HCEC 1CT (cell line): ENCODE measurements at regions not wholly inside any gene's neighbourhood (a gene's known extent, or its start where the extent isn't known, plus 50 kb on each side); places are given as distances from the start of the nearest gene placed in this dataset.
"Not testable (repeated sequence)": the region's sequence is repeated elsewhere in the genome, so short reads cannot be mapped to it uniquely, and the experiment has no call there.

Experiments
- DNase-seq: peaks from one replicate; pipeline ENCODE4 v3.0.0-alpha.2; 2017

DNA sequence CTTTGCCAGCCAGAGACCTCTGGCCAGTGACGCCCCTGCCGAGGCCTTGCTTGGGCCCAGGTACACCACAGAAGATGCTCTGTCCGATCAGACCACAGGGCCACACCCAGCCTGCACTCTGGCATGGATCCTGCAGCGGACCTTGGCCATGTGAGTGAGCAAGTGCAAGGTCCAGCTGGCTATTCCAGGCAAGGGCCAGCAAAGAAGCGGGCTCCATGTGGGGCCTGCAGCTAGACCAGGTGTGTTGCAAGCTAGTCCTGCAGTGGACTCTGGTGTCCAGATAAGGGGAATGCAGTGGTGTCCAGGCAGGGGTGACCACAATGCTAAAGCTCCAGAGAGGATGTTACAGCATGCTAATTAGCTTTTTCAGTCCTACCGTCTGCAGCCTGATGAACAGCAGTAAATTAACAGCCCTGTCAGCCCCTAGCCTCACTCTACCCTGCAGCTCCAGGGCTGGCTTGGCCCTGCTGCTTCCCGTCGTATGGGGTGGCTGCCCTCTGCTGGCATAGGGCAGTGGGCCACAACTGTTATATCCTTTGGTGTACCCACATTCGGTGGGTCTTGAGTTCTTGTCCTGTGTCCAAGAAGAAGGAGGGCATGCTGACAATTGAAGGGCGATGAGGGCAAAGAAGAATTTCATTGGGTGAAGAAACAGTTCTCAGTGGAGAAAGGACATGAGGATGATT lies 284.5 kb upstream of the POU5F2 start:
- DNase-seq, result no peak

DNA sequence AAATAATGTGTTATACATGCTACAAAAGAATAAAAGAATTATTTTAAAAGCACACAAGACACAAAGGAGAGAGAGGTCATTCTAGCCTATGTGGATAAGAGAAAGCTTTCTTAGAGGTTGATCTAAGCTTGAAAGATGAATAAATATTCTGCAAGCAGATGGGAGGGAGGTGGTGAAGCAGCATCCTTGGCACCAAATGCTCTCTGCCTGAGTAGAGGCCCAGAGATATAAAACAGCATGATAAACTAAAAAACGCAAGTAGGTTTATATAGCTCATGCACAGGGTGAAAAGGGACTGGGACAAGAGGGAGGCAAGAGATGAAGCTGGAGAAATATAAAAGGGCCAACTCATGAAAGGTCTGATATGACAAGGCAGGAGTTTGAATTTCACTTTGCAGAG lies 283.2 kb upstream of the POU5F2 start:
- no peak for DNase-seq

DNA sequence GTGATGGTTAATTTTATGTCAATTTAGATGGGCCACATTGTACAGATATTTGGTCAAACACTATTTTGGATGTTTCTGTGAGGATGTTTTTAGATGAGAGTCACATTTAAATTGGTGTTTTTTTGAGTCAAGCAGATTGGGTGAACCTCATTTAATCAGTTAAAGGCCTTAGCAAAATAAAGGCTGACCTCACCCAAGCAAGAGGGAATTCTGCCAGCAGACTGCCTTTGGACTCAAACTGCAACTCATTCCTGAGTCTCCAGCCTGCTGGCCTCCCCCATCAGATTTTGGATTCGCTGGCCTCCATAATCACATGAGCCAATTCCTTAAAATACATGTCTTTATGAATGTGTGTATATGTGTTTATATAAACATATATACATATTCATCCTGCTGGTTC lies 282.7 kb upstream of the POU5F2 start:
- DNase-seq, result no peak

DNA sequence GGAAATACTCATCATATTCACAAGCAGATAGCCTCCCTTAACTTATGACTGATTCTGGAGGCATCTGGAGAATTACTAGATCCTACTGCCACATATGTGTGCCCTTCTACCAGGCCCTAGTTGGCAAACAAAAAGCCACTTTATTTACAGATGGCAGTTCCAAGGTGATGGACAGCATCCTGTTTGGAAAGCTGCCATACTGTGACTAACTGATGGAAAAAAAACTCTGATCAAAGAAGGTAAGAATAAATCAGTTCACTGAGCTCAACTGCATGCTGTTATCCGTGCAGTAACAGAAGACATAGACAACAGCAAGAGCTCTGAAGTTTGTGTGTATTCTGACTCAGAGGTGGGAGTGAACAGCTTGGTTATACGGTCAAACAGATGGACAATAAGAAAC lies 279.8 kb upstream of the POU5F2 start:
- DNase-seq, result peak; percentile 67

DNA sequence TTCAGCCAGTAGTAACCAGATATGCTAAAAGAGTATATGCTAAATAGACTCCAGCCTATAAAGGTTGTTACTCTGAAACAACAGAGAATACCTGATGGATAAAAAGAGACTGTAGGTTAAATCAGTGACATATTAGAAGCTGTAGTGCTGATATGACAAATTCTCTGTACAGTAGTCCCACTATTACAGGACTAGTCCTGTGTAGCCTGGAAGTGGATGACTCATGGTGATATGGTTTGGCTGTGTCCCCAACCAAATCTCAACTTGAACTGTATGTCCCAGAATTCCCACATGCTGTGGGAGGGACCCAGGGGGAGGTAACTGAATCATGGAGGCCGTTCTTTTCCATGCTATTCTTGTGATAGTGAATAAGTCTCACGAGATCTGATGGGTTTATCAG lies 276.2 kb upstream of the POU5F2 start:
- DNase-seq, result peak; percentile 31

DNA sequence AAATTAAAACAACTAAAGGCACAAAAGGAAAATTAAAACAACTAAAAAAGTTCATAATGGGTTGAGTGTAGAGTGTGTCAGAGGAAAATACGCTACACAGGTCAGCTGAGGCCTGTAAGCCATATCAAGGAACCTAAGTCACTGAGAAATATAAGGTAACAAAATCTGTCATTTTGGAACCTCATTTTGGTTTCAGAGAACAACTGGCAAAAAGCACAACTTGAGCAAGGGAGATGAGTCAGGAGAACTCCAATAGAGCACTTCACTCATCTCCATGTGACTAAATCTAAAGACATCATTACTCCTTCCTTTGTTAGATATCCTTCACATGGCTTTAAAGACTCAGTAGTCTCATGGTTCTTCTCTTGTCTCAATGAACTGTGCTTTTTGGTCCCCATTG lies 269.4 kb upstream of the POU5F2 start:
- peak; percentile 30 for DNase-seq

DNA sequence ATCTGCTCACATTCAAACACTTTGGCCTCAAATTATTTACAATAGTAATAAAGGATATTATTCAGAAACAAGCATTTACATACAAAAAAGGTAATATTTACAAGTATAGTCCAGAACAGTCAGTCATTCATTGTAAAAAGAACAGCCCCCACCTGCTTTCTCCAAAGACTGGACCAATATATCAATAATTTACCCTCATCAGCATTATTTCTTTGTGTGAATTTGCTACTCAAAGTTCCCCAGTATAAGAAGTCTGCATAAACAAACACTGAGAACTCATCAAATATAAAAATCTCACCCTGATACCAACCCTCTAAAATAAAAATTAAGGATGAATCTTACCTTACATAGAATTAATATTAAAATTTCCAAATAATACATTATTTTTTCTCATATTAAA lies 267.8 kb upstream of the POU5F2 start:
- no peak for DNase-seq

DNA sequence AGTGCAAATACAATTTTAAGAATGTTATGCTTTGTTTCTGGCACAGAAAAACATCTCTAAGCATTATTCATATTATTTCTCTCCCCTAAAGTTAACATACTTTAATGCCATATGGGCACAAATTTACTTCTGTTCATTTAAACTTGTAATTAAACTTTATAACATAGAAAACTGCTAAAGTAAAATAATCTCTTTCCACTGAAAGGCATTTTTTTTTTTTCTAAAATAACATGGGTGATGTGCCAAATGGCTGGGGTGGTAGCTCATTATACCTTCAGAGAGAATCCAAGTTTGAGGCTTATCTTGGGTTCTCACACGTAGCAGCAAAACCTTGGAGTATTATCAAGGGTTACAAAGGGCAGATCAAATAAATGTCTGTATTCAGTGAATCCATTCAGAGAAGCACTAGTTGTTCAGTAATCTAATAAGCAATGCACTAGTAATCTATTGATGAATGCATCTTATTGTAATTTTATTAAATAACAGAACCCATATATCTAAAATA lies 257.6 kb upstream of the POU5F2 start:
- no peak for DNase-seq

DNA sequence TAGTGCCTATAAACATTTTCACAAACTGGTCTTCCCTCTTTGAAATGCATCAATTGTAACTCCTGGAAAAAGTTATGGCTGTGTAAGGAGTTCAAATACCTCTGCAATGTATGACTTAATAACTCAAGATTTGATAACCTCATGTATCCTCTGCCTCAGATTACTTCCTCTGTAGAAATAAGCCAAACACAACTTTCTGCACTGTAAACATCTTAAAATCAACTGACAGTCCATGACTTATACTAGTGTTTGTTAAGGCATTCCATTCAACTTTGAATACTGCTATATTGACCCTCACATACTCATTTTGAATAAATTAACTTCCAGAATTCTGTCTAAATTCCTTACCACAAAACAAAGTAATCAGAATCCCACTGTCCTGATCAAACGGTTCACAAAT lies 256.2 kb upstream of the POU5F2 start:
- DNase-seq, result no peak

DNA sequence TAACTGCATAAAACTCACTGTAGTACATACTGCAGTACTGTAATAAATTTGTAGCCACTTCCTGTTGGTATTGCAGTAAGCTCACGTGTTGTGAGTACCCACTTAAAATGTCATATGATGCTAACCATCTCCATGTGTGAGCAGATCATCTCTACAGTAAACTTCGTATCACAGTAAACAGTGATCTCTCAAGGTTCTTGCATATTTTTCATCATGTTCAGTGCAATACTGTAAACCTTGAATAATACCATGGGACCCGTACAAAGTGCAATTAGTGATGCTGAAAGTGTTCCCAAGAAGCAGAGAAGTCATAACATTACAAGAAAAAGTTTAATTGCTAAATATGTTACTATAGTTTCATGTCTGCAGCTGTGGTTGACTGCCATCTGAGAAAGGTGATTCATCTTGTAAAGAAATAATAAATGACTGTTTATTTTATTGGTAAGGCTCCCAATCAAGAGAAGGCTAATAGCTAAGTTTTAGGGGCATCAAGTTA lies 253.8 kb upstream of the POU5F2 start:
- DNase-seq, result peak; percentile 50

DNA sequence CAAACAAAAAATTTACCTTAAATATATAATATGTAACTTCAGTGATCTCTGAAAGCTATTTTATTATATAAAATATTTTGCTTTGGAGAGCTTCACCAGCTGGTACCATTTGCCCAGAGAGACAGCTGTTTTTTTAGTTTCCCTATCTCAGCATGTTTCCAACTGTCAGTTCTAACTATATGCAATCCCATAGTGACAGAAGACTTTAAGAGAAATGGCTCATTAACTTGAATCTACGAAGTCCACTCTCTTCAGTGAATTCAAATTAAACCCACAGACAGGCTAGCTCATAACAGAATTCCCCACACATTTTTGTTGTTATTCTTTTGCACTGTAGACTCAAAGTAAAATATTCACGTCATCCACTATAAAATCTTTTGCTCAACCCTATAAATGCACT lies 251.8 kb upstream of the POU5F2 start:
- no peak for DNase-seq

DNA sequence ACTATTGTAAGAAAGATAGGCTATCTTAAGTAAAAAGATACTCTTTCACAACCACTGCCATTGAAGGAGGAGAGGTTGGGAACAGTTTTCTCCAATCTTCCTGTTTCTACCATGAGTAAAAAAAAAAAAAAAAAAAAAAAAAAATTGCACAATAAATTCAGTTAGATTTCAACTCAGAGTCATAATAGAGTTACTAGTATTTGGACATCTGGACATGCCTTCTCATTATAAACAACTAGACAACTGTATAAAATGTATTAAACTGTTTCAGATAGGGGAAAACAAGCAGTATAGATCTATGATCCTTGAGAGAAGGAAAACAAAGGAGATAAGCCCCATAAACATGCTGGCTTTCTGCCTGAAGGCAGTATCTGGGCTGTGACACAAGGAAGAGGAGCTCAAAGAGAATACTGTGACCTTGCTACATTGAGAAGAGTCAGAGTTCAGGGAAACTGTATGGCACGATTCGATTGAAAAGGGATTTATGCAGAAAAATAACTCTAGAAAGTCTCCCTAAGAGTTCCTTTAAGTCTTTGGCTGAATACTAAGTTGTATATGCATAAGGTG lies 249.2 kb upstream of the POU5F2 start:
- peak; percentile 20 for DNase-seq

DNA sequence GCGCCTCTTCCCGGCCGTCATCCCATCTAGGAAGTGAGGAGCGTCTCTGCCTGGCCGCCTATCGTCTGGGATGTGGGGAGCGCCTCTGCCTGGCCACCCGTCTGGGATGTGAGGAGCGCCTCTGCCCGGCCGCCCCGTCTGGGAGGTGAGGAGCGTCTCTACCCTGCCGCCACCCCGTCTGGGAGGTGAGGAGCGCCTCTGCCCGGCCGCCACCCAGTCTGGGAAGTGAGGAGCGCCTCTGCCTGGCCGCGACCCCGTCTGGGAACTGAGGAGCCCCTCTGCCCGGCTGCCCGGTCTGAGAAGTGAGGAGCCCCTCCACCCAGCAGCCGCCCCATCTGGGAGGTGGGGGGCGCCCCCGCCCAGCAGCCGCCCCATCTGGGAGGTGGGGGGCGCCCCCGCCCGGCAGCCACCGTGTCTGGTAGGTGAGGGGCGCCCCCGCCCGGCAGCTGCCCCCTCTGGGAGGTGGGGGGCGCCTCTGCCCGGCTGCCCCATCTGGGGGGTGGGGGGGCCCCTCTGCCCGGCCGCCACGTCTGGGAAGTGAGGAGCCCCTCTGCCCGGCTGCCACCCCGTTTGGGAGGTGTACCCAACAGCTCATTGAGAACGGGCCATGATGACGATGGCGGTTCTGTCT lies 244.7 kb upstream of the POU5F2 start:
- DNase-seq, result not testable (repeated sequence)

DNA sequence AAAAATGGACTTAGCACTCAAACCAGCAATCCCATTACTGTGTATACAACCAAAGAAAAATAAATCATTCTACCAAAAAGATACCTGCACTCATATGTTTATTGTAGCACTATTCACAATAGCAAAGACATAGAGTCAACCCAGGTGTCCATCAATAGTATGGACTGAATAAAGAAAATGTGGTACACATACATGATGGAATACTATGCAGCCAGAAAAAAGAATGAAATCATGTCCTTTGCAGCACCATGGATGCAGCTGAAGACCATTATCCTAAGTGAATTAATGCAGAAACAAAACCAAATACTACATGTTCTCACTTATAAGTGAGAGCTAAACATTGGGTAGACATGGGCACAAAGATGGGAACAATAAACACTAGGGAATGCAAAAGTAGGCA lies 236.8 kb upstream of the POU5F2 start:
- no peak for DNase-seq

DNA sequence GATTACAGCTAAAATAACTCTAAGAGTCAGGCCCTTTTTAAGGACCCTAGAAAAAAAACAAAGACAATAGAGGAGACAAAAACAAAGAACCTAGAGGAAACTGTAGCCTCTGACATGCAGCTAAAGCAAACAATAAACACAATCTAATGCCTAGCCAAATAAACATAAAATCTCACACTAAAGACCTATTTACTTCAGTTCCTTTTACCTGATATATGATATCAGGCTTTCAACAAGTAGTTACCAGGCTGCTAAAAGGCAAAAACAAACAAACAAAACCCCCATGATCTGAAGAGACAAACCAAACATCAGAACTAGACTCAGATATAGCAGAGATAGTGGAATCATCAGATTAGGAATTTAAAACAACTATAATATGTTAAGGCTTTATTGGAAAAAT lies 226.5 kb upstream of the POU5F2 start:
- no peak for DNase-seq

DNA sequence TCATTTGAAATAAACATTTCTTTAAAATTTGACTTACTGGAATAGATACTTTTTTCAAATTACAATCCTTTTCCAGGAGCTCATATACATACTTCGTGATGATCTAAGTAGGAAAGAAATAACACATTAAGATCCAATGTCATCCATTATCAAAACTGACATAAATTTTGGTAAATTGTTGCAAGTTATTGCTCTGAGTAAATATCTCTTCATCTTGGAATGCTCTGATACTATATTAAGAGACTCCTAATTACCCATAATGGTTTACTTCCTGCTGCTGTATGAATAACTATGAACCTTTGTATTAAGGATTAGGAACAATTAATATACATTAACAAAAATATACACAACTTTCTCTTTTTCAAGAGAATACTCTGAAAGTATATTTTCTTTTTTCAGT lies 223.0 kb upstream of the POU5F2 start:
- DNase-seq, result no peak

DNA sequence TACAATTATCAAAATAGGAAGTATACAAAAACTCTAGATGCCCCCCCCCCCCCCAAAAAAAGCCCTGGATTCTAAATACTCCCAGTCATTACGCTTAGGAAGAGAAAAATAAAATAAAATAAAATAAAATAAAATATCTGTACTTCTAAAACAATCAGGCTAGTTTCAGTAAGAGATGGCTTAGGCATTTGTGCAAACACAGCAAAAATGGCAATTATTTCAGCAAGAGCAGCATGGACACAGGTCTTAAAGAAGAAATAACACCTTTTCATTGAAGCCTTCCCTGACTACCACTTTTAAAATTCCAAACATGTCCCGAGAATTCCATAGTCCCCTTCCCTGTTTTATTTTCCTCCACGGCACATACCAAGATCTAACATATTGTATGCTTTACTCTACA lies 218.6 kb upstream of the POU5F2 start:
- DNase-seq, result no peak

DNA sequence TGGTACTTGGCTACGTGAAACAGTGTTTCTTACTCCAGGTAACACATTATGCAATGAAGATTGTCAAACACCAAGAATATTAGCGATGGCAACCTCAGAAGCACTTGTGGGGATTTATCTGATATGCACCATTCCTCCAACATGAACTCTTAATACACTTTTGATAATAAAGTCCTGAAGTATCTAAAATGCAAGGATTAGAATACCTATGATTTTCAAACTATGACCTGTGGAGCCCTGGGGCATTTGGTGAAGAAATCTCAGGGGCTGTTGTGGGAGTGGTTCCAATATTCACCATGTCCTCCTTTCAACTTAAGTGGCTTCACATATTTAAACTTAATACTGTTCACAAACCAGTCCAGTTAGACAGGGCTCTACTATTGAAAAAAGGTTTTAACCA lies 214.6 kb upstream of the POU5F2 start:
- DNase-seq, result no peak

DNA sequence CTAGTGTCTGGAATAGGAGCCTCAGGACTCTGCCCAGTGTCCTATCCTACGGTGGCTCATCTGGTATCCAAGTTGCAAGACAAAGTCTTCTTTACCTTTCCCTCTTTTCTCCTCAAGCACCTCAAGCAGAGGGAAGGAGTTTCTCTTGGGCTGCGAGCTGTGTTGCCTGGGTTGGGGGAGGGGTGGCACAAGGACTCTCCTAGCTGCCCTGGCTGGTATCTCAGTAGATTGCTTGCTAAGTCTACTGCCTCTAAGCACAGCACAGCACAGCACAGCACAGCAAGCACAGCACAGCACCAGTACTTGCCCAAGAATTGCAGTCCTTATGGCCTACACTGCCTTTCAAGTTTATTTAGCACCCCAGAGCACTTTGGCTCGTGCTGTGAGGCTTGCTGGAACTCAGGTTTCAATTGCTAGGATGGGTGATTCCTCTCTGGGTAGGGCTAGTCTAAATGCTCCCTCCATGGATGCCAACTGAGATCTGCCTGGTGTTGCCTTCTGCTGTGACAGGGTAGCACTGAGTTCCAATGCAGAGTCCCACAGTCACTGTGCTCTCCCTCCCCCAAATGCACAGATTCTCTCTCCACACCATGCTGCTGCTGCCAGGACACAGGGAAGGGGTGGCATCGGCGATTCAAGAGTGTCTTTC lies 213.1 kb upstream of the POU5F2 start:
- DNase-seq, result no peak

DNA sequence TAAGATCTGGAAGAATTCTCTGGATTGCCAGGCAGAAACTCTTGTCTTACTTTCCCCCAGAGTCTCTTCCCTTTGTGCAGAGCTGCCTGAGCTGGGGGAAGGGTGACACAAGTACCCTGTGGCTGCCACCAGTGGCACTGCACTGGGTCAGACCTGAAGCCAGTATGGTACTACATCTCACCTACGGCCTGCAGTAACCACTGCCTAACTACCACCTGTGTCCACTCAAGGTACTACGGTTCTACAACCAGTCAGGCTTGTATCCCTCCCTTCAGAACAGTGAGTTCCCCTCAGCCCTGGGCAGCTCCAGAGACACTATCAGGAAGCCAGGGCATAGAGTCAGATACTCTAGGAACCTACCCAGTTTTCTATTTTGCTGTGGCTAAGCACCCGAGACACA lies 212.0 kb upstream of the POU5F2 start:
- DNase-seq, result no peak

DNA sequence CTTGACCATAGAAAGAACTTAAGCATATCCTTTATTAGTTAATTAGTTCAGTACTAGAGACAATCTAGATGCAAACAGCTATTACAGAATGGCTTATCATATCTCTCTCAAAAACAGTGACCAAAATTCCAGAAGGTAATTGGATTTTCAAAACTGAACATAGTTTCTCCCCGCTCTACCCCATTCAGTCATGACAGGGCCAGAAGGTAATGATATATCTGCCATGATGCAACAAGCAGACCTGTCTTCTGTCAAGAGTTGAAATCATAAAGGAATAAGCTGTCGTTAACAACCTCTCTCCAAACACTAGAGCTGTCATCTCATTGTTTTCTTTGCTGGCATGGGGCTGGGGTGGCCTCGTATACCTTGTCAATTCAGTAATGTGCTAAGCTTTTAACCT lies 200.5 kb upstream of the POU5F2 start:
- no peak for DNase-seq

DNA sequence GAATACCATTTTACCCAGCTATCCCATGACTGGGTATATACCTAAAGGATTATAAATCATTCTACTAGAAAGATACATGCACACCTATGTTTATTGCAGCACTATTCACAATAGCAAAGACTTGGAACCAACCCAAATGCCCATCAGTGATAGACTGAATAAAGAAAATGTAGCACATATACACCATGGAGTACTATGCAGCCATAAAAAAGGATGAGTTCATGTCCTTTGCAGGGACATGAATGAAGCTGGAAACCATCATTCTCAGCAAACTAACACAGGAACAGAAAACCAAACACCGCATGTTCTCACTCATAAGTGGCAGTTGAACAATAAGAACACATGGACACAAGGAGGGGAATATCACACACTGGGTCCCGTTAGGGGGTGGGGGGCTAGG lies 191.9 kb upstream of the POU5F2 start:
- not testable (repeated sequence) for DNase-seq

DNA sequence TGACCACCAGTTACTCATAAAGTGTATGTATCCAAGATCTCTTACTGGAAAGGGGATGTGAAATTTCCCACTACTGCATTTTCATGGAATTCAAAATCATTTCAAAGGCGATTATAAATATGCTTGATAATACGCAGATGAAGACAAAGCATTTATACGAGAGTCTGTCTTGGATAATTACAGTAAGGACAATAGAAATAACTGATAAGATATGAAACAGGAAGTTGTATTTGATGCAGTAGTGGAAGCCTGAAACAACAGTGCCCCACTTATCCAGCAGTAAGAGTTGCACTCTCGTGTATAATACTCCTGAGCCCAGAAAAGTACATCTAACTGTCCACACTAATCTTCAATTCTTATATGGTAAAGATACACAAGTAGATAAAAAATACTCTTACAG lies 188.7 kb upstream of the POU5F2 start:
- DNase-seq, result no peak

DNA sequence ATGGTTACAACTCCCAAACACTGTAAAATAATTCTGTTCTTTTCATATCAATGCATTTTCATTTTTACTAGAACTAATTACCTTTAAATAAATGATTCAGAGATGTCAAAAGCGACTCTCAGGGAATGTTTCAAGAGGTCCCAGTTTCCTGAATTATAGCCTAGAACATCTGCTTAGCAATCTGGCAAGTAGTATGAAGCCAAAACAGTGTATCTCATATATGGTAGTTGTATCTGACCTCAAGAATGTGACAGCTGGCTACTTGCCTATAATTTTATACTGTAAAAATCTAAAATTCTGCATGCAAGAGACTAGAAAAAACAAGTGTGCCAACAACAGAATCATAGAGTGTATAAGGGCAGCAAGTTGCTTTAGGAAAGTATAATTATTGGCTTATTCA lies 187.7 kb upstream of the POU5F2 start:
- DNase-seq, result peak; percentile 39
